Mucosa of descending colon (tissue), 3 donors: ENCODE measurements at regions not wholly inside any gene's neighbourhood (a gene's known extent, or its start where the extent isn't known, plus 50 kb on each side); places are given as distances from the start of the nearest gene placed in this dataset.

Experiments used
- ATAC-seq: fragments of 200-7000 bp; cut with Tn5 transposase; one replicate; pipeline ENCODE4 v1.9.1; 2020; ENCODE audit warnings: mild to moderate bottlenecking, moderate library complexity
- DNase-seq, 3 donors: peaks; one replicate each; pipeline ENCODE4 v3.0.0-alpha.2; 2020
- H3K36me3 ChIP-seq: fragments of 200-600 bp; one replicate; pipeline ENCODE4 v1.8.0; 2021; ENCODE audit warnings: low read depth, mild to moderate bottlenecking
- H3K4me1 ChIP-seq: fragments of 200-600 bp; one replicate; pipeline ENCODE4 v1.8.0; 2021; ENCODE audit warnings: low read depth, mild to moderate bottlenecking
- H3K4me3 ChIP-seq: fragments of 200-600 bp; one replicate; pipeline ENCODE4 v1.8.0; 2021; ENCODE audit warnings: mild to moderate bottlenecking
- H3K9me3 ChIP-seq: fragments of 200-600 bp; one replicate; pipeline ENCODE4 v1.8.0; 2021; ENCODE audit warnings: mild to moderate bottlenecking
- intact Hi-C, 2 donors: fragments of 100-400 bp; cut with DNase I in 1 of 2; cut with micrococcal nuclease in 1 of 2; formaldehyde crosslinking; loops; one replicate each; pipeline versions ENCODE4 v1.11.0 to v1.11.1; 2022; cut with DNase I, micrococcal nuclease
- TF ChIP-seq, protein P1 (sequence below): fragments of 200-600 bp; IDR thresholded peaks from one replicate; pipeline ENCODE4 v1.8.0; 2022; ENCODE audit warnings: antibody characterized with exemption, mild to moderate bottlenecking
- donor health status: DM: no; HTN: no; CAD: no; lungs with moderate emphysema.
- donor health status: DM: no; HTN: no; CAD: no.
- donor health status: DM: no; HTN: yes; CAD: no.

DNA sequence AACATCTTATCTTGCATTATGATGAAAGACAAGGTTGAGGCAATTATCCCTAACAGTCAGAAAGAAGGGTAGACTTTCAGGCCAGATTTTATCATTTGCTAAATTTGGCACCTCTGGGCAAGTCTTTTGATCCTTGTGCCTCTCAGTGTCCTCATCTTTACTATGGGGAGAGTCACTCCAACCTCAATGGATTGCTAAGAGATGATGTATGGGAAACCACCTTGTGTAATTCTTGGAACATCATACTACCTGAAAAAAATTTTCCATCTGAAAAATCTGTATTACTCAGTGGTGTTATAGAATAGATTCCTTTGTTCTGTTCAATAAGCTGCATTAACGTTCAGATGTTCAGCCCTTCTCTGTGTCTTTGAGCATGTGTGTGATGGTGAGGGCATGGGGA lies 230.7 kb downstream of the TGFB2 start:
- TF ChIP-seq, protein P1, sequence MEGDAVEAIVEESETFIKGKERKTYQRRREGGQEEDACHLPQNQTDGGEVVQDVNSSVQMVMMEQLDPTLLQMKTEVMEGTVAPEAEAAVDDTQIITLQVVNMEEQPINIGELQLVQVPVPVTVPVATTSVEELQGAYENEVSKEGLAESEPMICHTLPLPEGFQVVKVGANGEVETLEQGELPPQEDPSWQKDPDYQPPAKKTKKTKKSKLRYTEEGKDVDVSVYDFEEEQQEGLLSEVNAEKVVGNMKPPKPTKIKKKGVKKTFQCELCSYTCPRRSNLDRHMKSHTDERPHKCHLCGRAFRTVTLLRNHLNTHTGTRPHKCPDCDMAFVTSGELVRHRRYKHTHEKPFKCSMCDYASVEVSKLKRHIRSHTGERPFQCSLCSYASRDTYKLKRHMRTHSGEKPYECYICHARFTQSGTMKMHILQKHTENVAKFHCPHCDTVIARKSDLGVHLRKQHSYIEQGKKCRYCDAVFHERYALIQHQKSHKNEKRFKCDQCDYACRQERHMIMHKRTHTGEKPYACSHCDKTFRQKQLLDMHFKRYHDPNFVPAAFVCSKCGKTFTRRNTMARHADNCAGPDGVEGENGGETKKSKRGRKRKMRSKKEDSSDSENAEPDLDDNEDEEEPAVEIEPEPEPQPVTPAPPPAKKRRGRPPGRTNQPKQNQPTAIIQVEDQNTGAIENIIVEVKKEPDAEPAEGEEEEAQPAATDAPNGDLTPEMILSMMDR = no peak
- intact Hi-C loops = no loop called here

DNA sequence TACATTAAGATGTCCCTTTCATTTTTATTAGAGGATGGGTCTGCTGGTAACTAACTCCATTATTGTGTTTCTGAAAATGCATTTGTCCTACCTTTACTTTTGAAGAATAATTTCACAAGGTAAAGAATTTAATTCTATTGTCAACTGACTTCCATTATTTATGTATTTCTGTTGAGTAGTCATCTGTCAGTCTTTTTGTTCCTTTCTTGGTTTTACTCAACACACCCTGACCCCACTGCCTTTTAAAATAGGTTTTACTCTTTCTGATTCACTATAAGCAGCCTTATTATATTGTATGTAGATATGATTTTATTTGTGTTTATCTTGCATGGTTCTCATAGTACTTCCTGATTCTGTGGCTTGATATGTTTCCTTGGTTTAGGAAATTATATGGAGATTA lies 237.5 kb downstream of the TGFB2 start:
- no peaks in the 10 kb centered on the region for H3K9me3 ChIP-seq
- no peaks in the 10 kb centered on the region for H3K36me3 ChIP-seq
- no peak for ATAC-seq
- no peak overlapping the region for H3K4me3 ChIP-seq
- TF ChIP-seq, protein P1 = no peak
- DNase-seq = no peak
- no peaks in the 10 kb centered on the region for H3K4me1 ChIP-seq
- intact Hi-C loops = no loop called here

More for the DNA sequence above, 230.7 kb downstream of the TGFB2 start:
- DNase-seq (no peak), ATAC-seq (no peak)
- H3K36me3 ChIP-seq = no peaks in the 10 kb centered on the region
- H3K4me1 ChIP-seq = no peaks in the 10 kb centered on the region
- H3K9me3 ChIP-seq = no peaks in the 10 kb centered on the region
- no peak overlapping the region for H3K4me3 ChIP-seq

DNA sequence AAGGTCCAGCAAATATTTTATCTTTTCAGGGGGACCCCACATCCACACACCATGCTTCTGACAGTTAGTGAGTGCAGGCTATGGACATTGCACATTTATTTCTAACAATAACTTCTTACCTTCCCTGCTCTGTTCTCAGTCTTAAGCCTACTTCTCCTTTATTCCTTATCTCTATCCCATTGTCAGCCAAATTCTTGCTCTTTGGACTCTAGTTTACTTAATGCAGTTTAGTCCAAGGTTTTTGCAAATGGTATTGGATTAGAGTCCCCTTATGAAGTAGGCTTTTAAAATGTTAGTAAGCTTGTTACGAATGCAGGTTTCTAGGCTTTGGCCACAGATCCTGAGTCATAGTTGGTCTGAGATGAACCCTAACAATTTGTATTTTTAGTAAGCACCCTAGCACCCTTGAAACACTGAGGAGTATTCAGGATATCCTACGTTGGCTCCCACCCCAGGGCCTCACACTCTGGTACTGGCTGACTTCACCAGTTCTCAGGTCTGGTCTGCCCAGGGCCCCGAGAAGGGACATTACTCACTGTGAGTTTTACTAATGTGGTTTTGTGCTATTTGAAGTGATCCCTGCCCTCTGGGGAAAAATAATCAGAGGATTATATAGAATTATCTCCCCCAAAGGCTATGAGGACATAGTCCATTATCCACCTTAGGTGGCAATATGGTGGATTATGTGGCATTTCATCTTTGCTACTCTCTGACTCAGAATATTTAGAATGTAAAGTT lies 239.5 kb downstream of the TGFB2 start:
- H3K4me3 ChIP-seq = no peak overlapping the region
- H3K36me3 ChIP-seq = no peaks in the 10 kb centered on the region
- DNase-seq (no peak), ATAC-seq (no peak)
- H3K4me1 ChIP-seq = no peaks in the 10 kb centered on the region
- intact Hi-C loops = no loop called here
- TF ChIP-seq, protein P1 = no peak
- H3K9me3 ChIP-seq = no peaks in the 10 kb centered on the region

DNA sequence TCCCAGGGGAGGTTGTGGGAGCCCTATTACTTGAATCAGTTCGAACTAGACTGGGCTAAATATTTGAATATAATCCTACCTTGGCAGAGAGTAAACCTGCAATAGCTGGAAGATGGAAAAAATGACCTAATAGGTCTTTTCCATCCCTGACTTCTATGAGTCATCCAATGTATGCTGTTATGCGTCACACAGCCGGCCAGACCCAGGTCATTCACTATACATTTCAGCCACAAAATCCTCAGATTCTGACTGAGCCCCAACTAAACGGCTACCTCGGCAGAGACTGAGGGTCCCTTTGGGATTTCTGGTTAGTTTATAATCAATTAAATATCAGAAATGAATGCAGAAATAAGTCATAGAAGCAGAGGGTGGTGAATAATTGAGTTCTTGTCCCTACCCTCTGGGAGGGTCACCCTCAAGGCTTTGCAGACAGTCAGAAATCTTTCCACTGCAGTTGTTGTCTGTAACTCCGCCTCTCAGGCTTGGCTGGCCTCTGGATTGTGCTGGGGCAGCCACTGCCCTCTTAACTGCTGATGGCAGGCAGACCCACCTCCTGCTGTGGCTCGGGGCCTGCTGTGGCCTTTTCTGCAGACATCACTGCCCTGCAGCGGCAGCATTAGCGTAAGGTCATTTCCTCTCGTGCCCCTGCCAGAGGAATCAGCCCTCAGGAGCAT lies 240.5 kb downstream of the TGFB2 start:
- ATAC-seq = no peak
- Histone ChIP-seq H3K4me1 (no peaks in the 10 kb centered on the region), H3K4me3 (no peak overlapping the region), H3K36me3 (no peaks in the 10 kb centered on the region), H3K9me3 (no peaks in the 10 kb centered on the region)
- DNase-seq = no peak
- TF ChIP-seq, protein P1 = no peak
- intact Hi-C loops = no loop called here

DNA sequence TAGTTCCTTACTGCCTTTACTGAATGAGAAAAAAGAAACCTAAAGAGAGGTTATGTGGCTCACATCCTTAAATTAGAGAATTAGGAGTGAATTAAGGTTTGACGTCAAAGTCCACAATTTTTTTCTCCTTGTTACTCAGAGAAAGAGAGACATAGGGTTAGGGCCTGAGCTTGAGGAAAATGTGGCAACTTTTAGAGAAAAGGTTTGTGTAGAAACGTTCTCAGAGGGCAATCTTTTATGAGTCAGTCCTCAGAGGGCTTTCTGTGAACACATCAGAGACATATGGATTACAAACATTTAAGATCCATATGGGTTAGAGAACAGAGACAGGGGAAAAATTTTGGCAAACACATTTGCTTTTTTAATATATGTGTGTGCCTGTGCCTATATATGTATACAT lies 242.8 kb downstream of the TGFB2 start:
- intact Hi-C loops = no loop called here
- DNase-seq (no peak), ATAC-seq (no peak)
- H3K4me1 ChIP-seq = no peaks in the 10 kb centered on the region
- no peak overlapping the region for H3K4me3 ChIP-seq
- no peaks in the 10 kb centered on the region for H3K36me3 ChIP-seq
- TF ChIP-seq, protein P1 = no peak
- H3K9me3 ChIP-seq = no peaks in the 10 kb centered on the region
